Adipose tissue (tissue), 3 donors: ENCODE measurements at regions not wholly inside any gene's neighbourhood (a gene's known extent, or its start where the extent isn't known, plus 50 kb on each side); places are given as distances from the start of the nearest gene placed in this dataset.
"Not testable (repeated sequence)": the region's sequence is repeated elsewhere in the genome, so short reads cannot be mapped to it uniquely, and the experiment has no call there.

ENCODE experiments used
- H3K27ac ChIP-seq: one replicate; pipeline ENCODE4 v1.5.1; 2013; ENCODE audit warnings: low read depth, low read length
- WGBS, 3 donors: extraction: QIAGEN DNeasy Blood & Tissue Kit; methylation state at CpG; one replicate each; pipeline ENCODE4 v1.1.7; 2013; 5-methylcytosine and 5-hydroxymethylcytosine counted together
- donor health status: healthy with polysubstance abuse.
- donor health status: Bipolar disorder and iron deficiency.
- donor health status: healthy.

- H3K27ac ChIP-seq, result no peak overlapping the region
- 40 to 54% (median 45%) methylated on average over 4 of the region's 4 CpGs for WGBS, 3 donors
Measured at GRCh38 chr18:22790545-22791309, 142.4 kb upstream of the RBBP8 start.

- no peak overlapping the region for H3K27ac ChIP-seq
- WGBS, 3 donors, result 84 to 85% (median 84%) methylated on average over 2 of the region's 2 CpGs
Measured at GRCh38 chr18:22791310-22791610, 141.9 kb upstream of the RBBP8 start.

- 70 to 79% (median 78%) methylated on average over 4 of the region's 4 CpGs for WGBS, 3 donors
- no peak overlapping the region for H3K27ac ChIP-seq
Measured at GRCh38 chr18:22796113-22796512, 137.0 kb upstream of the RBBP8 start.

- WGBS, 3 donors, result 62 to 76% (median 70%) methylated on average over 7 of the region's 7 CpGs
- H3K27ac ChIP-seq, result no peak overlapping the region
Measured at GRCh38 chr18:22800551-22800951, 132.6 kb upstream of the RBBP8 start.

DNA sequence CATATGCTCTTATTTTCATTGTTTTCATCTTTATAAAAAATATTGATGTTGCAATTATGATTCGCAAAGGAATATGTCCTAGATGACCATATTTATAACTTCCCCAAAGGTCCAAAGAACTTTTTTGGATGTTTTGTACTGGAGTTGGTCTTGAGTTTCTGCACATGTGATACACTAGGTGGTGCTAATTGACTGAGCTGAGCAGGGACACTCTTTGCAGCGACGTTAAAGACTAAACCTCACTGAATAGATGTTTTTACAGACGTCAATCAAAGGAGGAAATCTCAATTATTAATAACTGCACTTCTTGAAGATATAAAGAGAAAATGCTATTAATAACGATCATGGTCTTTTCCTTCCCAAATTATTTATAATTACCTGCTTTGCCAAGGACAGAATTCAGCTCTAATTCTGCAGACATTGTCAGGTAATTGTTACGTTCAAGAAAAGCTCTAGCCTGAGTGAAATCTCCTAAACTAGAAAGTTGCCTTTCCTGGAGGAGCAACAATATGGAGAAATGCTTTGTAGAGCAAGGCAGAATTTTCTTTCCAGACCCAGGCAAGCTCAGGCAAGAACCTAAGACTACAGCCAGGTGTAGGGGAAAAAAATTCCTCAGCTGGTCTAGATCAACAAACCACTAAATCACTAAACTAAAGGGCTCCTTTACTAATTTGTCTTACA, 119.3 kb upstream of the RBBP8 start:
- WGBS, 3 donors, result 15 to 18% (median 16%) methylated on average over 6 of the region's 6 CpGs

GRCh38 chr18:22814329-22814703, 118.8 kb upstream of the RBBP8 start:
- H3K27ac ChIP-seq, result no peak overlapping the region
- 43 to 53% (median 50%) methylated on average over 4 of the region's 4 CpGs for WGBS, 3 donors

More for the DNA sequence above, 119.3 kb upstream of the RBBP8 start:
- H3K27ac ChIP-seq, result no peak overlapping the region

- 72 to 82% (median 77%) methylated on average over 18 of the region's 18 CpGs for WGBS, 3 donors
- H3K27ac ChIP-seq, result no peak overlapping the region
Measured at GRCh38 chr18:22816266-22817176, 116.6 kb upstream of the RBBP8 start.

- WGBS, 3 donors, result 16 to 48% (median 46%) methylated on average over 1 of the region's 1 CpG
- no peak overlapping the region for H3K27ac ChIP-seq
Measured at GRCh38 chr18:22817844-22818243, 115.3 kb upstream of the RBBP8 start.

DNA sequence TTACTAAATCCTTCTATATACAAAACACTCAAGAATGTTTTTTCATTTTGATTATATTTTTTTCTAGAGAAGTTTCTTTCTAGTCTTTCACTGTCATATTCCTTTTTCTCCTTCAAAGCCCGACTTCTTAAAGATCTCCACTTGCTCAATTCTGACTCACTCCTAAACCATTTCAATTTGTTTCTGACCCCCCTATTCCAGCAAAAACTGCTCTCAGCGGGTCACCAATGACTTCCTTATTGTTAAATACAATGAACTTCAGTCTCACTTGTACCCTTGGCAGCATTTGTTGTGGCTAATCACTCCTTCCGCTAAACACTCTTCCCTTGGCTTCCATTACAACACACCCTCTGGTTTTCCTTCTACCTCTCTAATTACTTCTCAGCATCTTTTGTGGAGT, 111.1 kb upstream of the RBBP8 start:
- 52 to 67% (median 52%) methylated on average over 3 of the region's 3 CpGs for WGBS, 3 donors

GRCh38 chr18:22822841-22823508, 110.2 kb upstream of the RBBP8 start:
- no peak overlapping the region for H3K27ac ChIP-seq
- 81 to 91% (median 88%) methylated on average over 3 of the region's 3 CpGs for WGBS, 3 donors

More for the DNA sequence above, 111.1 kb upstream of the RBBP8 start:
- H3K27ac ChIP-seq, result no peak overlapping the region

GRCh38 chr18:22826726-22827125, 106.4 kb upstream of the RBBP8 start:
- H3K27ac ChIP-seq, result no peak overlapping the region
- 63 to 85% (median 65%) methylated on average over 4 of the region's 4 CpGs for WGBS, 3 donors

GRCh38 chr18:22827216-22827615, 105.9 kb upstream of the RBBP8 start:
- WGBS, 3 donors, result 93 to 100% (median 95%) methylated on average over 3 of the region's 3 CpGs
- no peak overlapping the region for H3K27ac ChIP-seq

- H3K27ac ChIP-seq, result no peak overlapping the region
- WGBS, 3 donors, result 77 to 90% (median 83%) methylated on average over 1 of the region's 1 CpG
Measured at GRCh38 chr18:22827741-22828140, 105.4 kb upstream of the RBBP8 start.

GRCh38 chr18:22828171-22828570, 105.0 kb upstream of the RBBP8 start:
- H3K27ac ChIP-seq, result no peak overlapping the region
- 83 to 91% (median 83%) methylated on average over 1 of the region's 1 CpG for WGBS, 3 donors

- WGBS, 3 donors, result 89 to 97% (median 93%) methylated on average over 4 to 5 of the region's 6 CpGs
- not testable (repeated sequence) for H3K27ac ChIP-seq
Measured at GRCh38 chr18:22828583-22828982, 104.5 kb upstream of the RBBP8 start.

- WGBS, 3 donors, result 84 to 89% (median 84%) methylated on average over 2 of the region's 2 CpGs
- H3K27ac ChIP-seq, result no peak overlapping the region
Measured at GRCh38 chr18:22829781-22830180, 103.3 kb upstream of the RBBP8 start.

- no peak overlapping the region for H3K27ac ChIP-seq
- 94 to 98% (median 96%) methylated on average over 1 of the region's 1 CpG for WGBS, 3 donors
Measured at GRCh38 chr18:22830511-22830910, 102.6 kb upstream of the RBBP8 start.

DNA sequence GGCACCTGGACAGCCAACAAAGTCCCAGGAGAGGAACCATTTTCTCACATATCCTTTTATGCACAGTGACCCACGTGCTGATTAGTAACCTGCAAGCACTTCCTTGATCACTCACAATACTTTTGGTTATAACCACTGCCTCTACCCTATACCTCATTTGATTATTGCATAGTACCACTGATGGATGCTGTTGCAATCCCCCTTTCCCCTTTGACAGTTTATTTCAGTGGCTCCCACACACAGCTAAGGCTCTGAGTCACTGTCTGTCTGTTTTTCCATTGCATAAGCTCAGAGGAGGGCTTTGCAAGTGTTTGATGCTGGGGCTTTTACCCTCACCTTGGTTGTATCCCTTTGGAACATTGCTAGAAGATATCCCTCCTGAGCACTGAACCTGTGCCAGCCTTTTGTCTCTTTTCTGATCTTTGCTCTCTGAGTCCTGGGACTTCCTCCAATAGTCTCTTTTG, 101.7 kb upstream of the RBBP8 start:
- H3K27ac ChIP-seq, result no peak overlapping the region
- 31 to 58% (median 33%) methylated on average over 1 of the region's 1 CpG for WGBS, 3 donors

DNA sequence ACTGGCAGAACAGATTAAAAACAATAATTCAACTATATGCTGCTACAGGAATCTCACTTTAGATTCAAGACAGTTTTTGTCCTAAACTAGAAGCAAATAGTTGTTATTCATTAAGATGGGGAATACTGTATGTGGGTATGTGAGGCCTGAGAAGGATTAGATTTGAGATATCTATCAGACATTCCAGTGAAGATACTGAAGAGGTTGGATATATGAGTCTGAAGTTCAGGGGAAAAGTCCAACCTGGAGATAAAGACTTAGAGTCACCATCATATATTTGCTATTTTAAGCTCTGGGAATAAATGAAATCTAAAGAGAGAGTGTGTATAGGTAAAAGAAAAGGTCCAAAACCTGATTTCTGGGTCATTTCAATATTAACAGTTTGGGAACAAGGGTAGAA, 96.2 kb upstream of the RBBP8 start:
- no peak overlapping the region for H3K27ac ChIP-seq
